Muscle of leg (tissue), 3 donors: ENCODE measurements at regions not wholly inside any gene's neighbourhood (a gene's known extent, or its start where the extent isn't known, plus 50 kb on each side); places are given as distances from the start of the nearest gene placed in this dataset.

Experiments
- DNase-seq: peaks from one replicate; pipeline ENCODE4 v3.0.0; 2013
- H3K27ac ChIP-seq: one replicate; pipeline ENCODE4 v1.5.1; 2013; ENCODE audit warnings: mild to moderate bottlenecking, low read length, control low read depth
- H3K27me3 ChIP-seq: one replicate; pipeline ENCODE4 v1.6.1; 2013; ENCODE audit warnings: low read length; ENCODE audit not compliant: control insufficient read depth, insufficient read depth
- H3K36me3 ChIP-seq: one replicate; pipeline ENCODE4 v1.6.1; 2013; ENCODE audit warnings: low read length; ENCODE audit not compliant: control insufficient read depth, insufficient read depth
- H3K4me1 ChIP-seq: one replicate; pipeline ENCODE4 v1.6.1; 2013; ENCODE audit warnings: low read length; ENCODE audit not compliant: control insufficient read depth, insufficient read depth
- H3K4me3 ChIP-seq: one replicate; pipeline ENCODE4 v1.5.1; 2013; ENCODE audit warnings: low read length, control low read depth
- H3K9me3 ChIP-seq: replicated peaks from 2 replicates; pipeline ENCODE4 v1.6.1; 2013; ENCODE audit warnings: low read depth, low read length; ENCODE audit not compliant: control insufficient read depth
- WGBS: methylation state at CpG from one replicate; pipeline ENCODE4 v1.1.5; 2013; ENCODE audit warnings: missing lambda C conversion rate; ENCODE audit not compliant: insufficient coverage; 5-methylcytosine and 5-hydroxymethylcytosine counted together

DNA sequence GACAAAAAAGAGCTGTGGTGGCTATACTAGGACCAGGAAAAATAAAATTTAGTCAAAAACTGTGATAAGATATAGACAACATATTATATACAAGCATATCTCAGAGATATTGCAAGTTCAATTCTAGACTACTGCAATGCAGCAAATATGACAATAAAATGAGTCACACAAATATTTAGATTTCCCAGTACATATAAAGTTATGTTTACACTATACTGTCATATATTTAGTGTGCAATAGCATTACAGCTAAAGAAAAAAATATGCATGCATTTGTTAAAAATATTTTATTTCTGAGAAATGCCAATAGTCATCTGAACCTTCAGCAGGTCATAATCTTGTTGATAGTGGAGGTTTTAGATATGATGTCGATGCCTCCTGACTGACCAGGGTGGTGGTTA, 72.1 kb downstream of the AKR1C4 start:
- Histone ChIP-seq H3K4me1 (no peaks in the 10 kb centered on the region), H3K4me3 (no peak overlapping the region), H3K27me3 (no peaks in the 10 kb centered on the region), H3K27ac (no peak overlapping the region), H3K36me3 (no peaks in the 10 kb centered on the region), H3K9me3 (peaks cover 8% of the 10 kb centered on the region)
- no peak for DNase-seq
- no CpG with 5 or more reads among the region's 1 CpG for WGBS

- Histone ChIP-seq H3K9me3 (peaks cover 8% of the 10 kb centered on the region), H3K4me3 (no peak overlapping the region), H3K4me1 (no peaks in the 10 kb centered on the region), H3K27ac (no peak overlapping the region), H3K27me3 (no peaks in the 10 kb centered on the region), H3K36me3 (no peaks in the 10 kb centered on the region)
- DNase-seq: no peak
Measured at GRCh38 chr10:5269791-5270190, 73.2 kb downstream of the AKR1C4 start.

DNA sequence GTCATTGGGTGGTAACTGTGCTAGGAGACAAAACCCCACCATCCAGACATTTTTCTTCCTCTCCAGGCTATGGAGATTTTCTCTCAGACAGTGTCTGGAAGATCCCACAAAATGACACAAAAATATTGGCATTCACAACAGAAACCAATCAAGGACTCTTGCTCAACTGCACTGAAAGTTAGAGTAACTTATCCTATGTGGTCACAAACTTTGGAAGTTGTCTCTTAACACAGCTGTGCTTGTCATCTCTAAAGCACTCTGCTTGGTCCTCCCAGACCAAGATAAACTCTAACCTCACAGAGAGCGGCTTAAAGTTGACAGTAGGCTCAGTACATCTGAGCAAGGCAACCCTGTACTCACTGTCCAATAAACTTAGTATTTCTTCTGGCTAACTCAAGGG, 74.9 kb downstream of the AKR1C4 start:
- WGBS: no CpG with 5 or more reads among the region's 1 CpG
- DNase-seq: no peak
- Histone ChIP-seq H3K4me1 (no peaks in the 10 kb centered on the region), H3K36me3 (no peaks in the 10 kb centered on the region), H3K27me3 (no peaks in the 10 kb centered on the region), H3K9me3 (peaks cover under 1% of the 10 kb centered on the region), H3K4me3 (no peak overlapping the region), H3K27ac (no peak overlapping the region)

DNA sequence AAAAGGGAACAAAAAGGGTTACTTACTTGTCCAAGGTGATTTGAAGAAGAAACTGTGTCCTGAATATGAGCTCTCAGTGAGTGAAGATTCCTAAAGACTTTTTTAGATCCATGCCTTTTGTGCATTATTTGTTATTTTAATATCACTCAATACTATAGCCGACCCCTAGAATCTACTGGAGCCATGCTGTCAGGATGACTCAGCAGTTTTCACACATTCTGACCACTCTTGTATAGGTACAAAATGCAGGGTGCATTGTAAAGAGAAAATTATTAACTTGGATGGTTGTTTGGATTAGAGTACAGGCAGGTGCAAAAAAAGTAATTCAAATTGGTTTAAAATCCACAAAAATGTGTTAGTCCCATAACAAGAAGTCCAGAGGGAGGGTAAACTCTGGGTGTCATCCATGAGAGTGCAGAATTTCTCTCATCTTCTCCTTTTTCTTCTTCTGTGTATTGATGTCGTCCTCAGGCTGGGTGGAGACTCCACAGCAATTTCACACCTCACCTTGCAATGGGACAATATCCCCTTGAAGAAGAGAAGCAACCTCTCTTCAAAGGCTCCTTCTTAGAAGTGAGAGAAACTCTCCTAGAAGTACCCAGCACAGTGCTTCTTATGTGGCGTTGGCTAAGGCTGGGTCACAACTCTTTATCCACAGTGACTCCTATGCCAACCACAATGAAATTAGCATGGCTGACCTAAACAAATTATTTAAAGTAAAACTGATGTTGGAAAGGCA, 75.6 kb downstream of the AKR1C4 start:
- H3K36me3 ChIP-seq: no peaks in the 10 kb centered on the region
- no peaks in the 10 kb centered on the region for H3K9me3 ChIP-seq
- no peaks in the 10 kb centered on the region for H3K4me1 ChIP-seq
- no CpG with 5 or more reads among the region's 3 CpGs for WGBS
- H3K27ac ChIP-seq: no peak overlapping the region
- no peak for DNase-seq
- no peak overlapping the region for H3K4me3 ChIP-seq
- H3K27me3 ChIP-seq: no peaks in the 10 kb centered on the region

DNA sequence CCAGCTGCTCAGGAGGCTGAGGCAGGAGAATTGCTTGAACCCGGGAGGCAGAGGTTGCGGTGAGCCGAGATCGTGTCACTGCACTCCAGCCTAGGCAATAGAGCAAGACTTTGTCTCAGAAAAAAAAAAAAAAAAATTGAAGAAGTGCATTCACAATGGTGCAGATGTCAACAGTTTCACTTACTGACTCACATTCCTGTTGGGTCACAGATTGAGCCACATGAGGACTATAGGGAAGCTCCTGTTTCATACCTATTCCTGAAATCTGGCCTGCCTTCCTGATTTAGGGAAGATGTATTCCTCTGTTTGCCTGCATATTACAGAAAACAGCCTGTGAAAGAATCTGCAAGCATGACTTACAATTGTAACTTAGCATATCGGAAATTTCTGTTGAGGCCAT, 78.2 kb downstream of the AKR1C4 start:
- no peaks in the 10 kb centered on the region for H3K36me3 ChIP-seq
- H3K9me3 ChIP-seq: no peaks in the 10 kb centered on the region
- no peak overlapping the region for H3K4me3 ChIP-seq
- WGBS: 97% methylated on average over 5 of the region's 5 CpGs
- no peaks in the 10 kb centered on the region for H3K4me1 ChIP-seq
- H3K27me3 ChIP-seq: no peaks in the 10 kb centered on the region
- no peak overlapping the region for H3K27ac ChIP-seq
- DNase-seq: no peak

GRCh38 chr10:5281356-5281755, 83.4 kb upstream of the UCN3 start:
- Histone ChIP-seq H3K4me1 (peaks cover 2% of the 10 kb centered on the region), H3K4me3 (no peak overlapping the region), H3K36me3 (no peaks in the 10 kb centered on the region), H3K27ac (no peak overlapping the region), H3K27me3 (no peaks in the 10 kb centered on the region), H3K9me3 (no peaks in the 10 kb centered on the region)
- no CpG with 5 or more reads among the region's 2 CpGs for WGBS
- no peak for DNase-seq

DNA sequence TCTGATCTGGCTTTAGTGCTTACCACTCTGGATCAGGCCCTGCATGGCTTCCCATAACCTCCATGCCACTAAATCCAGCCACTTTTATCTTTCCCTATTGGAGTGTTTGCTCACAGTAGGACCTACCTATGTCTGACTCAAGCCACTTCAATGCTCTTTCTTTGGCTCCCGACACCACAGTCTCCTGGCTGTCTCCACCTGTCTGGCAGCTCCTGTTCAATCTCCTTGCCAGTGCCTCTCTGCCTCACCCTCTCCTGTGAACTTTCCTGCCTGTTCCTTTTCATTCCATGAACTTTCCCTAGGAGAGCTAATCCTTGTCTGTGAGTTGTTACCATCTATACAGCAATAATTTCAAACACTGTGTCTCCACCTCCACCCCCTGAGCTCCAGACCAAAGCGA, 82.6 kb upstream of the UCN3 start:
- no peak for DNase-seq
- Histone ChIP-seq H3K27ac (no peak overlapping the region), H3K4me3 (no peak overlapping the region), H3K4me1 (peaks cover 2% of the 10 kb centered on the region), H3K36me3 (no peaks in the 10 kb centered on the region), H3K9me3 (no peaks in the 10 kb centered on the region), H3K27me3 (no peaks in the 10 kb centered on the region)
- WGBS: 90% methylated on average over 1 of the region's 2 CpGs

- peak; percentile 47 for DNase-seq
- 51% methylated on average over 9 of the region's 14 CpGs for WGBS
Measured at GRCh38 chr10:5283305-5284158, 81.2 kb upstream of the UCN3 start.

GRCh38 chr10:5284311-5285057, 80.3 kb upstream of the UCN3 start:
- Histone ChIP-seq H3K27ac (no peak overlapping the region), H3K36me3 (no peaks in the 10 kb centered on the region), H3K27me3 (no peaks in the 10 kb centered on the region), H3K4me3 (no peak overlapping the region), H3K4me1 (peaks cover 2% of the 10 kb centered on the region), H3K9me3 (no peaks in the 10 kb centered on the region)
- WGBS: 75% methylated on average over 1 of the region's 9 CpGs
- DNase-seq: peak; percentile 11

More at GRCh38 chr10:5283305-5284158, 81.2 kb upstream of the UCN3 start:
- Histone ChIP-seq H3K4me3 (no peak overlapping the region), H3K27ac (no peak overlapping the region), H3K4me1 (peaks cover 2% of the 10 kb centered on the region), H3K9me3 (no peaks in the 10 kb centered on the region), H3K27me3 (no peaks in the 10 kb centered on the region), H3K36me3 (no peaks in the 10 kb centered on the region)

DNA sequence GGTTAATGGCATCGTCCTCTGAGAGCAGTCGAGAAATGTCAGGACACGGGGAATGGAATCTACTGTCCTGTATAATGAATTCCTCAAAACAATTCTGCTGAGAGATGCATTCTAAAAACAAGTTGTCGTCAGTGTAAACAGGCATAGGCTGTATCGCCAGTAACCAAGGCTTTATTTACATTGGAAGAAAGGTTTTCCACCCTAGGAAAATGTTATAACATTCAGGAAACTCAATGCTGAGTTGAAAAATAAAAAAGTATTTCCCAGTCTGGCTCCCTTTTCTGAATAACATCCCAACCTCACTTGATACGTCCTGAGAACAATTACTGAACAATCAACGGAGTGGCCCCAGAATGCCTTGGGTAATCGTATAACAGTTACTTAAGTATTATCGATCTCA, 79.6 kb upstream of the UCN3 start:
- peaks cover 2% of the 10 kb centered on the region for H3K4me1 ChIP-seq
- no peak overlapping the region for H3K27ac ChIP-seq
- 37% methylated on average over 2 of the region's 9 CpGs for WGBS
- no peaks in the 10 kb centered on the region for H3K9me3 ChIP-seq
- peak; percentile 27 for DNase-seq
- no peak overlapping the region for H3K4me3 ChIP-seq
- no peaks in the 10 kb centered on the region for H3K27me3 ChIP-seq
- no peaks in the 10 kb centered on the region for H3K36me3 ChIP-seq
